ENCODE measurements at regions not wholly inside any gene's neighbourhood (a gene's known extent, or its start where the extent isn't known, plus 50 kb on each side); places are given as distances from the start of the nearest gene placed in this dataset.

DNA sequence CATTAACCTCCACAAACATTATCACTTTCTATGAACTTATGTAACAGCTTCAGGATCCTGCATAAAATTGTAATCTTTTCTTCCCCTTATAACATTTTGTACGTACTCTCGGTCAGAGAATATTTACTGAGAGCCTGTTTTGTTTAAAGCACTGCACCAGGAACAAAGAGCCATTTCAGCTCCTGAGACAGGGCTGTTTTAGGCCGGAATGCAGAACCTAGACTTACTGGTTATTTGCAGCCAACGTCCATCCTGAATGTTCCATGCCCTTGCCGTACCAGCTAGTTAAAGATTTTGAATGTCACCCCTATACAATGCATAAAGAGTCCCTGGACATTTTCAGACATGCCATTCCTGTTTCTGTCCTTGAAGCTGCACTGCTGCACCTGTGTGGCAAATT, 248.8 kb downstream of the PCDH7 start:
- H3K4me3 ChIP-seq (ENCODE audit: low read depth, low read length) = no peak overlapping the region
- DNase-seq (ENCODE audit: low read depth, low spot score) = no peak
- TF ChIP-seq, protein P1, sequence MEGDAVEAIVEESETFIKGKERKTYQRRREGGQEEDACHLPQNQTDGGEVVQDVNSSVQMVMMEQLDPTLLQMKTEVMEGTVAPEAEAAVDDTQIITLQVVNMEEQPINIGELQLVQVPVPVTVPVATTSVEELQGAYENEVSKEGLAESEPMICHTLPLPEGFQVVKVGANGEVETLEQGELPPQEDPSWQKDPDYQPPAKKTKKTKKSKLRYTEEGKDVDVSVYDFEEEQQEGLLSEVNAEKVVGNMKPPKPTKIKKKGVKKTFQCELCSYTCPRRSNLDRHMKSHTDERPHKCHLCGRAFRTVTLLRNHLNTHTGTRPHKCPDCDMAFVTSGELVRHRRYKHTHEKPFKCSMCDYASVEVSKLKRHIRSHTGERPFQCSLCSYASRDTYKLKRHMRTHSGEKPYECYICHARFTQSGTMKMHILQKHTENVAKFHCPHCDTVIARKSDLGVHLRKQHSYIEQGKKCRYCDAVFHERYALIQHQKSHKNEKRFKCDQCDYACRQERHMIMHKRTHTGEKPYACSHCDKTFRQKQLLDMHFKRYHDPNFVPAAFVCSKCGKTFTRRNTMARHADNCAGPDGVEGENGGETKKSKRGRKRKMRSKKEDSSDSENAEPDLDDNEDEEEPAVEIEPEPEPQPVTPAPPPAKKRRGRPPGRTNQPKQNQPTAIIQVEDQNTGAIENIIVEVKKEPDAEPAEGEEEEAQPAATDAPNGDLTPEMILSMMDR (IDR thresholded peaks at IDR 0.05; ENCODE audit: insufficient read depth, low read length, missing control alignments) = no peak
- ChIA-PET POLR2A (no interaction called here), CTCF (no interaction called here)

DNA sequence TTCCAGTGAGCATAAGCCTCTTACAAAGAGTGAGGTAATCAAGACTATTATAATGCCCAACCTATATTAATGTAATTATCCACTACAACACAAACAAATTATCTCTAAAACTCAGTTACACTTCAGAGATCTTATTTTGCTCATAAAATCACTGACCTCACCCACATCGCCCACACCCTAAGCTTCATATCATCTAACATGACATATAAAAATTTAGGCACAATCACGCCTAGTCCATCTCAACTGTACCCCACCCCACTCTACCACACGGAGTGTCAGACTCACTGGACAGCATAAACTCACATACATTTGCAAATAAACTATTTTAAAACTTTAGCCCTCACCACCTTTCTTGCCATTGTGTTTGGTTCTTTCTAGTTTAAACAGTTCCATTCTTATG, 252.4 kb downstream of the PCDH7 start:
- TF ChIP-seq, protein P1 (IDR thresholded peaks at IDR 0.05; ENCODE audit: insufficient read depth, low read length, missing control alignments) = no peak
- CTCF ChIA-PET = no interaction called here
- POLR2A ChIA-PET = no interaction called here

DNA sequence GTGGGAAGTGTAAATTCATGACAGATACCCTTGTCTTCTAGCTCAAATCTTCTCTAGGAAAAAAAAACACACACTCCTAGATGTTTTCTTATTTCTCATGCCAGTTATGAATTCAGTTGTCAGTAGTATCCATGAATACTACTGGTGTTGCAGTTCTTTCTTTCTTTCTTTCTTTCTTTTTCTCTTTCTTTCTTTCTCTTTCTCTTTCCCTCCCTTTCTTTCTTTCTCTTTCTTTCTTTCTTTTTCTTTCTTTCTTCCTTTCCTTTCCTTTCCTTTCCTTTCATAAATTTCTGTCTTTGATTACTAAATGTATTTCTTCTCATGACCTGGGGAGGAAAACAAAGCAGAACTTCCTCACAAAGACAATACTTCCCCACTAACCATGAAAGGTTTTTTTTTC, 253.8 kb downstream of the PCDH7 start:
- POLR2A ChIA-PET = no interaction called here

More for the DNA sequence above, 252.4 kb downstream of the PCDH7 start:
- H3K4me3 ChIP-seq (ENCODE audit: low read depth, low read length) = no peak overlapping the region
- DNase-seq (ENCODE audit: low read depth, low spot score) = no peak

DNA sequence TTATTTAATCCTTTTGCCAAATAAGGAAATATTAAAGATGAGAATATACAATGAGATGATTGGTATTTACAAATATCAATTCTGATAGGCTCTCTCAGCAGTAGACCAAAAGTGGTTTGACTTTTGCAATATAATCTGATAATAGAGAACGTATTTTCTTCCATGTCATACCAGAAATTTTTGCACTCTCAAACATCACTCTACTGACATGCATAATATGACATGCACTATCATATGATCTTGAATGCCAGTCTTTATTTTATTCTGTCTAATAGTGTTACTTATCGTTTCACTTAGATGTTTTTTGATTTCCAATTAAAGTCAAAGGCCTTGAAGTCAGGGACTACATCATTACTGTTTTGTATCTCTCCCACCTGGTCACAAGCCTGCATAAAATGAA, 259.2 kb downstream of the PCDH7 start:
- ChIA-PET POLR2A (no interaction called here), CTCF (no interaction called here)
- no peak overlapping the region for H3K4me3 ChIP-seq (ENCODE audit: low read depth, low read length)
- TF ChIP-seq, protein P1 (IDR thresholded peaks at IDR 0.05; ENCODE audit: insufficient read depth, low read length, missing control alignments) = no peak
- no peak for DNase-seq (ENCODE audit: low read depth, low spot score)

More for the DNA sequence above, 253.8 kb downstream of the PCDH7 start:
- CTCF ChIA-PET = no interaction called here
- no peak overlapping the region for H3K4me3 ChIP-seq (ENCODE audit: low read depth, low read length)
- no peak for DNase-seq (ENCODE audit: low read depth, low spot score)
- TF ChIP-seq, protein P1 (IDR thresholded peaks at IDR 0.05; ENCODE audit: insufficient read depth, low read length, missing control alignments) = no peak

DNA sequence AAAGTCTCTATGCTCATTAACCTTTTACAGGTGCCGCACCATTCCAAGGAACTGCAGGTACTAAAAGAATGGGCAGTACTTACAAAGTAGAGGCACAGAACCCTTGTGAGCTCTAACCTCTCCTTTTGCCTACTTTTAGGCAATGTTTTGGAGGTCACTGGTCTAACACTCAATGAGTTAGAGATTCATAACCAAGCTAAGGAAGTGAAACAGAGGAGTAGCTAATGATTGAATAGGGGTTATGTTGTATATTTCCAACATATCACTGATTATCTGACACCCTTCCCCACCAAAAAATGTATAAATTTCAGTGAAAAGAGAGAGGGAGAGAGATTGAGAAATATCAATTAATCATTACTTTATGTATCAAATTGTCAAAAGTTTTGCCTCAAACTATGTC, 269.3 kb downstream of the PCDH7 start:
- POLR2A ChIA-PET = no interaction called here
- H3K4me3 ChIP-seq (ENCODE audit: low read depth, low read length) = no peak overlapping the region
- TF ChIP-seq, protein P1 (IDR thresholded peaks at IDR 0.05; ENCODE audit: insufficient read depth, low read length, missing control alignments) = no peak
- CTCF ChIA-PET = no interaction called here
- no peak for DNase-seq (ENCODE audit: low read depth, low spot score)

DNA sequence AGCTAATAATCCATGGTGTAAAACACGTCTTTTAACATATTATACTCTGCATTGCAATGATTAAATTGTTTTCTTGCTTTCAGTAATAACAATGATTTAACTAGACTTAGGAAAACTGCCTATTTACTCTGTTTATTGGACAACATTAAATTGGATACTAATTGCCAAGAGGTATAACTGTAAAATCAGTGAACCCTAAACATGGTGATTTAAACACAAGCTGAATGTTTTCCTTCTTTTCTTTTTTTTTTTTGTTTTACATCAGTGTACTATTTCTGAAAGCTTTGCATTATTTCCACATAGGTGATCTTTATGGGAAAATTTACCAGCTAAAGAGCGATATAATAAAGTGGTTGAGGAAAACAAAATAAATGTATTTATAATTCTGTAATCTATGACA, 276.7 kb downstream of the PCDH7 start:
- ChIA-PET CTCF (no interaction called here), POLR2A (no interaction called here)
- no peak overlapping the region for H3K4me3 ChIP-seq (ENCODE audit: low read depth, low read length)
- DNase-seq (ENCODE audit: low read depth, low spot score) = no peak
- TF ChIP-seq, protein P1 (IDR thresholded peaks at IDR 0.05; ENCODE audit: insufficient read depth, low read length, missing control alignments) = no peak
